Astrocyte (in vitro differentiated cells and primary cell): ENCODE measurements at regions not wholly inside any gene's neighbourhood (a gene's known extent, or its start where the extent isn't known, plus 50 kb on each side); places are given as distances from the start of the nearest gene placed in this dataset.

ENCODE experiments used
- EZH2 ChIP-seq: IDR thresholded peaks from 2 replicates; pipeline ENCODE4 v1.6.1; 2012; ENCODE audit warnings: mild to moderate bottlenecking, low read length, inconsistent platforms; ENCODE audit not compliant: insufficient read depth
- TF ChIP-seq, protein P1 (sequence below): IDR thresholded peaks from 2 replicates; pipeline ENCODE4 v1.5.1; 2011; ENCODE audit warnings: low read depth, mild to moderate bottlenecking, inconsistent platforms, low read length, moderate library complexity; ENCODE audit not compliant: insufficient read depth

DNA sequence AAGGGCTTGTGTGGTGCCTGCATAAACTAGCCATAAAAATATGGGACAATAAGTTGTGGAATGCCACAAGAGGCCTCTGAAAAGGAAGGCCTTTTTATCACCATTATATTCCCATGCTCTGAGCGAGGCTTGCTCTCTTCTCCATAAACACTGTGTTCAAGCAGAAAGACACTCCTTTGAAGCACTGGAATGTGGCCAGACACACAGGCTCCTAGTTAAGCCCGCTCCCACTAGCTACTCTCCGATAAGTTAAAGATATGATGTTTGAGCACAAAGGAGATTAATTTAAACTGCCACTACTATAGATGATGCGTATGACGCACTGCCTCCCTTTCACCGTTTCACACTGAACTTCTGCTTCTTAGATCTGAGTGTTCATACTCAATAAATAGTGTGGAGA, 188.7 kb upstream of the TWIST2 start:
- TF ChIP-seq, protein P1, sequence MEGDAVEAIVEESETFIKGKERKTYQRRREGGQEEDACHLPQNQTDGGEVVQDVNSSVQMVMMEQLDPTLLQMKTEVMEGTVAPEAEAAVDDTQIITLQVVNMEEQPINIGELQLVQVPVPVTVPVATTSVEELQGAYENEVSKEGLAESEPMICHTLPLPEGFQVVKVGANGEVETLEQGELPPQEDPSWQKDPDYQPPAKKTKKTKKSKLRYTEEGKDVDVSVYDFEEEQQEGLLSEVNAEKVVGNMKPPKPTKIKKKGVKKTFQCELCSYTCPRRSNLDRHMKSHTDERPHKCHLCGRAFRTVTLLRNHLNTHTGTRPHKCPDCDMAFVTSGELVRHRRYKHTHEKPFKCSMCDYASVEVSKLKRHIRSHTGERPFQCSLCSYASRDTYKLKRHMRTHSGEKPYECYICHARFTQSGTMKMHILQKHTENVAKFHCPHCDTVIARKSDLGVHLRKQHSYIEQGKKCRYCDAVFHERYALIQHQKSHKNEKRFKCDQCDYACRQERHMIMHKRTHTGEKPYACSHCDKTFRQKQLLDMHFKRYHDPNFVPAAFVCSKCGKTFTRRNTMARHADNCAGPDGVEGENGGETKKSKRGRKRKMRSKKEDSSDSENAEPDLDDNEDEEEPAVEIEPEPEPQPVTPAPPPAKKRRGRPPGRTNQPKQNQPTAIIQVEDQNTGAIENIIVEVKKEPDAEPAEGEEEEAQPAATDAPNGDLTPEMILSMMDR, result no peak
- TF ChIP-seq EZH2, result no peak
